ENCODE measurements at regions not wholly inside any gene's neighbourhood (a gene's known extent, or its start where the extent isn't known, plus 50 kb on each side); places are given as distances from the start of the nearest gene placed in this dataset.

DNA sequence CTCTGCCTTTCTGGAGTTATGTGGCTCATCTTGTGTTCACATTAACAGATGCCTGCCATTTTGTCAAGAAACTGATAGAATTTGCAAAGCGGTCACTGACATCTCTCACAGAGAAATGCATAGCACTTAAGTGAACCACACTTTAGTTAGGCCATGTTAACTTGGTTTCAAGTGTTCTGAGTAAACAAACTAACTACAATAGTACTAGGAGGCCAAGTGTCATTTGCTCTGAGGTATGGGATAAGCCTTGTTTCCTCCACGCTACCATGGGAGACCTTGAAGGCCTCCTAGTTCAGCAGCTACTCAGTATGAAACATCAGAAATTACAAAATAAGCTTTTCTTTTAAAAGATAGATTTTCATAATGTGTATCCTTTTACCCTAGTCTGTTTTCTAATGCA, 143.5 kb upstream of the MARCKS start:
- no peak for TF ChIP-seq CTCF (IDR thresholded peaks at IDR 0.05; ENCODE audit: low read depth, low read length)
- no peak for TF ChIP-seq POLR2A (IDR thresholded peaks at IDR 0.05; ENCODE audit: extremely low read depth, insufficient read length)
- no peak for TF ChIP-seq MYC (IDR thresholded peaks at IDR 0.05; ENCODE audit: low read depth, low read length)

All from NB4 (cell line).